ENCODE measurements at regions not wholly inside any gene's neighbourhood (a gene's known extent, or its start where the extent isn't known, plus 50 kb on each side); places are given as distances from the start of the nearest gene placed in this dataset.

- H3K36me3 ChIP-seq (ENCODE audit: insufficient read depth, low read length), result no peaks in the 10 kb centered on the region
- H3K9me3 ChIP-seq (ENCODE audit: low read length), result peaks cover 7% of the 10 kb centered on the region
- H3K27me3 ChIP-seq (ENCODE audit: insufficient read depth, low read length), result no peaks in the 10 kb centered on the region
- H2AFZ ChIP-seq (ENCODE audit: low read depth, low read length), result no peak overlapping the region
- no peak overlapping the region for H3K4me3 ChIP-seq (ENCODE audit: low read length)
- no peaks in the 10 kb centered on the region for H3K4me1 ChIP-seq (ENCODE audit: insufficient read depth, low read length)
These were observed 973.1 kb downstream of the TMEM182 start for GRCh38 chr2:103734911-103735310.

GRCh38 chr2:103738108-103738507 lies 976.3 kb downstream of the TMEM182 start:
- no peaks in the 10 kb centered on the region for H3K27me3 ChIP-seq (ENCODE audit: insufficient read depth, low read length)
- no peaks in the 10 kb centered on the region for H3K36me3 ChIP-seq (ENCODE audit: insufficient read depth, low read length)
- no peaks in the 10 kb centered on the region for H3K4me1 ChIP-seq (ENCODE audit: insufficient read depth, low read length)
- H3K4me3 ChIP-seq (ENCODE audit: low read length), result no peak overlapping the region
- peaks cover 7% of the 10 kb centered on the region for H3K9me3 ChIP-seq (ENCODE audit: low read length)
- H2AFZ ChIP-seq (ENCODE audit: low read depth, low read length), result no peak overlapping the region

- no peaks in the 10 kb centered on the region for H3K4me1 ChIP-seq (ENCODE audit: insufficient read depth, low read length)
- no peaks in the 10 kb centered on the region for H3K27me3 ChIP-seq (ENCODE audit: insufficient read depth, low read length)
- no peaks in the 10 kb centered on the region for H3K36me3 ChIP-seq (ENCODE audit: insufficient read depth, low read length)
- no peak overlapping the region for H3K4me3 ChIP-seq (ENCODE audit: low read length)
- H2AFZ ChIP-seq (ENCODE audit: low read depth, low read length), result no peak overlapping the region
- peaks cover 3% of the 10 kb centered on the region for H3K9me3 ChIP-seq (ENCODE audit: low read length)
These were observed 976.8 kb downstream of the TMEM182 start for GRCh38 chr2:103738606-103739005.

- Histone ChIP-seq H2AFZ (ENCODE audit: low read depth, low read length) (no peak overlapping the region), H3K9me3 (ENCODE audit: low read length) (peaks cover 2% of the 10 kb centered on the region), H3K27me3 (ENCODE audit: insufficient read depth, low read length) (no peaks in the 10 kb centered on the region), H3K4me3 (ENCODE audit: low read length) (no peak overlapping the region), H3K36me3 (ENCODE audit: insufficient read depth, low read length) (no peaks in the 10 kb centered on the region), H3K4me1 (ENCODE audit: insufficient read depth, low read length) (no peaks in the 10 kb centered on the region)
These were observed 977.4 kb downstream of the TMEM182 start for GRCh38 chr2:103739186-103739585.

- no peak overlapping the region for H2AFZ ChIP-seq (ENCODE audit: low read depth, low read length)
- no peaks in the 10 kb centered on the region for H3K27me3 ChIP-seq (ENCODE audit: insufficient read depth, low read length)
These were observed 978.1 kb downstream of the TMEM182 start for GRCh38 chr2:103739921-103740320.

GRCh38 chr2:103740631-103741030 lies 978.8 kb downstream of the TMEM182 start:
- H3K36me3 ChIP-seq (ENCODE audit: insufficient read depth, low read length), result no peaks in the 10 kb centered on the region
- no peaks in the 10 kb centered on the region for H3K27me3 ChIP-seq (ENCODE audit: insufficient read depth, low read length)
- no peak overlapping the region for H2AFZ ChIP-seq (ENCODE audit: low read depth, low read length)
- no peaks in the 10 kb centered on the region for H3K9me3 ChIP-seq (ENCODE audit: low read length)
- H3K4me3 ChIP-seq (ENCODE audit: low read length), result no peak overlapping the region
- no peaks in the 10 kb centered on the region for H3K4me1 ChIP-seq (ENCODE audit: insufficient read depth, low read length)

More at GRCh38 chr2:103739921-103740320, 978.1 kb downstream of the TMEM182 start:
- Histone ChIP-seq H3K4me3 (ENCODE audit: low read length) (no peak overlapping the region), H3K4me1 (ENCODE audit: insufficient read depth, low read length) (no peaks in the 10 kb centered on the region), H3K36me3 (ENCODE audit: insufficient read depth, low read length) (no peaks in the 10 kb centered on the region), H3K9me3 (ENCODE audit: low read length) (peaks cover 1% of the 10 kb centered on the region)

GRCh38 chr2:103743195-103743594 lies 981.4 kb downstream of the TMEM182 start:
- Histone ChIP-seq H3K4me3 (ENCODE audit: low read length) (no peak overlapping the region), H3K4me1 (ENCODE audit: insufficient read depth, low read length) (peaks cover 7% of the 10 kb centered on the region), H3K9me3 (ENCODE audit: low read length) (no peaks in the 10 kb centered on the region), H2AFZ (ENCODE audit: low read depth, low read length) (no peak overlapping the region), H3K36me3 (ENCODE audit: insufficient read depth, low read length) (no peaks in the 10 kb centered on the region), H3K27me3 (ENCODE audit: insufficient read depth, low read length) (no peaks in the 10 kb centered on the region)

- H3K4me3 ChIP-seq (ENCODE audit: low read length), result no peak overlapping the region
- no peaks in the 10 kb centered on the region for H3K4me1 ChIP-seq (ENCODE audit: insufficient read depth, low read length)
- H3K36me3 ChIP-seq (ENCODE audit: insufficient read depth, low read length), result no peaks in the 10 kb centered on the region
- no peaks in the 10 kb centered on the region for H3K27me3 ChIP-seq (ENCODE audit: insufficient read depth, low read length)
- no peak overlapping the region for H2AFZ ChIP-seq (ENCODE audit: low read depth, low read length)
- H3K9me3 ChIP-seq (ENCODE audit: low read length), result no peaks in the 10 kb centered on the region
These were observed 992.7 kb downstream of the TMEM182 start for GRCh38 chr2:103754530-103754929.

- H3K4me3 ChIP-seq (ENCODE audit: low read length), result no peak overlapping the region
- H3K27me3 ChIP-seq (ENCODE audit: insufficient read depth, low read length), result no peaks in the 10 kb centered on the region
- no peak overlapping the region for H2AFZ ChIP-seq (ENCODE audit: low read depth, low read length)
- no peaks in the 10 kb centered on the region for H3K36me3 ChIP-seq (ENCODE audit: insufficient read depth, low read length)
- H3K9me3 ChIP-seq (ENCODE audit: low read length), result peaks cover 2% of the 10 kb centered on the region
- H3K4me1 ChIP-seq (ENCODE audit: insufficient read depth, low read length), result peaks cover 22% of the 10 kb centered on the region
These were observed 1012.1 kb downstream of the TMEM182 start for GRCh38 chr2:103773884-103774283.

GRCh38 chr2:103780088-103780702 lies 1018.4 kb downstream of the TMEM182 start:
- Histone ChIP-seq H3K4me3 (ENCODE audit: low read length) (no peak overlapping the region), H2AFZ (ENCODE audit: low read depth, low read length) (no peak overlapping the region), H3K9me3 (ENCODE audit: low read length) (peaks cover 2% of the 10 kb centered on the region), H3K4me1 (ENCODE audit: insufficient read depth, low read length) (peaks cover 42% of the 10 kb centered on the region), H3K36me3 (ENCODE audit: insufficient read depth, low read length) (no peaks in the 10 kb centered on the region), H3K27me3 (ENCODE audit: insufficient read depth, low read length) (no peaks in the 10 kb centered on the region)

- Histone ChIP-seq H3K4me3 (ENCODE audit: low read length) (no peak overlapping the region), H2AFZ (ENCODE audit: low read depth, low read length) (peak overlapping the region; percentile 2), H3K9me3 (ENCODE audit: low read length) (peaks cover 2% of the 10 kb centered on the region), H3K36me3 (ENCODE audit: insufficient read depth, low read length) (no peaks in the 10 kb centered on the region), H3K27me3 (ENCODE audit: insufficient read depth, low read length) (no peaks in the 10 kb centered on the region), H3K4me1 (ENCODE audit: insufficient read depth, low read length) (peaks cover 47% of the 10 kb centered on the region)
These were observed 1019.5 kb downstream of the TMEM182 start for GRCh38 chr2:103781313-103781712.

GRCh38 chr2:103784261-103784660 lies 1022.4 kb downstream of the TMEM182 start:
- peaks cover 54% of the 10 kb centered on the region for H3K4me1 ChIP-seq (ENCODE audit: insufficient read depth, low read length)
- H3K4me3 ChIP-seq (ENCODE audit: low read length), result no peak overlapping the region
- no peak overlapping the region for H2AFZ ChIP-seq (ENCODE audit: low read depth, low read length)
- no peaks in the 10 kb centered on the region for H3K27me3 ChIP-seq (ENCODE audit: insufficient read depth, low read length)
- H3K36me3 ChIP-seq (ENCODE audit: insufficient read depth, low read length), result no peaks in the 10 kb centered on the region
- peaks cover 2% of the 10 kb centered on the region for H3K9me3 ChIP-seq (ENCODE audit: low read length)

GRCh38 chr2:103785432-103785831 lies 1023.6 kb downstream of the TMEM182 start:
- Histone ChIP-seq H3K4me3 (ENCODE audit: low read length) (no peak overlapping the region), H3K36me3 (ENCODE audit: insufficient read depth, low read length) (no peaks in the 10 kb centered on the region), H3K4me1 (ENCODE audit: insufficient read depth, low read length) (peaks cover 65% of the 10 kb centered on the region), H3K27me3 (ENCODE audit: insufficient read depth, low read length) (no peaks in the 10 kb centered on the region), H2AFZ (ENCODE audit: low read depth, low read length) (no peak overlapping the region), H3K9me3 (ENCODE audit: low read length) (no peaks in the 10 kb centered on the region)

- H3K4me3 ChIP-seq (ENCODE audit: low read length), result no peak overlapping the region
- no peaks in the 10 kb centered on the region for H3K27me3 ChIP-seq (ENCODE audit: insufficient read depth, low read length)
- H3K9me3 ChIP-seq (ENCODE audit: low read length), result no peaks in the 10 kb centered on the region
- H2AFZ ChIP-seq (ENCODE audit: low read depth, low read length), result no peak overlapping the region
- peaks cover 65% of the 10 kb centered on the region for H3K4me1 ChIP-seq (ENCODE audit: insufficient read depth, low read length)
- H3K36me3 ChIP-seq (ENCODE audit: insufficient read depth, low read length), result no peaks in the 10 kb centered on the region
These were observed 1024.1 kb downstream of the TMEM182 start for GRCh38 chr2:103785956-103786355.

Data from neuron (in vitro differentiated cells).